PC-9 (cell line): ENCODE measurements at regions not wholly inside any gene's neighbourhood (a gene's known extent, or its start where the extent isn't known, plus 50 kb on each side); places are given as distances from the start of the nearest gene placed in this dataset.

ENCODE experiments used
- BruUV-seq: library from RNA; stranded (reverse); fragments of 400-500 nt; replicated peaks from 2 replicates; lab custom pipeline; 2021; lab: Mats Ljungman, UMichigan
- CTCF ChIA-PET: fragments of 300-600 bp; sonication (Branson Sonifier 250); formaldehyde crosslinking; loops from one replicate; lab custom pipeline; 2022; ENCODE audit warnings: antibody characterized with exemption; lab: Charles Lee
- POLR2A ChIA-PET: fragments of 300-600 bp; sonication (Branson Sonifier 250); formaldehyde crosslinking; loops from one replicate; lab custom pipeline; 2022; ENCODE audit warnings: antibody characterized with exemption; ENCODE audit not compliant: unreplicated experiment; lab: Charles Lee
- DNase-seq, 2 experiments: peaks; one replicate each; pipeline versions ENCODE4 v3.0.0 to v3.0.0-alpha.2; 2015 to 2022; ENCODE audit warnings: mixed read lengths in 1 of 2
- H2AFZ ChIP-seq: fragments of 200-600 bp; sonication (generic); 2 replicates; pipeline ENCODE4 v1.8.1; 2017; ENCODE audit warnings: antibody characterized with exemption
- H3F3A ChIP-seq: fragments of 200-600 bp; sonication (generic); 2 replicates; pipeline ENCODE4 v1.8.1; 2017; ENCODE audit warnings: antibody characterized with exemption, mild to moderate bottlenecking, low read depth; ENCODE audit not compliant: insufficient read depth
- H3K27ac ChIP-seq: fragments of 200-600 bp; sonication (generic); 2 replicates; pipeline ENCODE4 v1.6.1; 2016; ENCODE audit warnings: mixed run types
- H3K27me3 ChIP-seq: fragments of 200-600 bp; sonication (generic); 2 replicates; pipeline ENCODE4 v1.6.1; 2016; ENCODE audit warnings: low read depth, mixed run types; ENCODE audit not compliant: insufficient read depth
- H3K36me3 ChIP-seq: fragments of 200-600 bp; sonication (generic); 2 replicates; pipeline ENCODE4 v1.6.1; 2016; ENCODE audit warnings: low read depth, mixed run types
- H3K4me1 ChIP-seq: fragments of 200-600 bp; sonication (generic); replicated peaks from 2 replicates; pipeline ENCODE4 v1.6.1; 2016; ENCODE audit warnings: mixed run types; ENCODE audit not compliant: insufficient read depth
- H3K4me2 ChIP-seq: fragments of 200-600 bp; sonication (generic); 2 replicates; pipeline ENCODE4 v1.6.1; 2017; ENCODE audit warnings: mixed run types
- H3K4me3 ChIP-seq: fragments of 200-600 bp; sonication (generic); 2 replicates; pipeline ENCODE4 v1.6.1; 2016; ENCODE audit warnings: mixed run types
- H3K79me2 ChIP-seq: fragments of 200-600 bp; sonication (generic); 2 replicates; pipeline ENCODE4 v1.6.1; 2017; ENCODE audit warnings: low read depth, mixed run types
- H3K9me2 ChIP-seq: fragments of 200-600 bp; sonication (generic); 2 replicates; pipeline ENCODE4 v1.8.1; 2017; ENCODE audit warnings: mild to moderate bottlenecking; ENCODE audit not compliant: insufficient read depth
- H3K9me3 ChIP-seq: fragments of 200-600 bp; sonication (generic); 2 replicates; pipeline ENCODE4 v1.8.1; 2016; ENCODE audit warnings: low read depth; ENCODE audit not compliant: insufficient read depth
- H4K20me1 ChIP-seq: fragments of 200-600 bp; sonication (generic); 2 replicates; pipeline ENCODE4 v1.8.1; 2017; ENCODE audit not compliant: insufficient read depth
- CTCF ChIP-seq: fragments of 200-600 bp; sonication (generic); conservative IDR thresholded peaks from 2 replicates; pipeline ENCODE4 v1.6.1; 2017; ENCODE audit warnings: mixed run types, antibody characterized with exemption, mild to moderate bottlenecking, moderate library complexity
- EZH2 ChIP-seq: fragments of 200-600 bp; sonication (generic); IDR thresholded peaks from 2 replicates; pipeline ENCODE4 v1.8.0; 2017; ENCODE audit warnings: antibody characterized with exemption, low read depth
- intact Hi-C: fragments of 100-400 bp; cut with micrococcal nuclease; formaldehyde crosslinking; loops from one replicate; pipeline ENCODE4 v1.10.0; 2022; ENCODE audit not compliant: unreplicated experiment

DNA sequence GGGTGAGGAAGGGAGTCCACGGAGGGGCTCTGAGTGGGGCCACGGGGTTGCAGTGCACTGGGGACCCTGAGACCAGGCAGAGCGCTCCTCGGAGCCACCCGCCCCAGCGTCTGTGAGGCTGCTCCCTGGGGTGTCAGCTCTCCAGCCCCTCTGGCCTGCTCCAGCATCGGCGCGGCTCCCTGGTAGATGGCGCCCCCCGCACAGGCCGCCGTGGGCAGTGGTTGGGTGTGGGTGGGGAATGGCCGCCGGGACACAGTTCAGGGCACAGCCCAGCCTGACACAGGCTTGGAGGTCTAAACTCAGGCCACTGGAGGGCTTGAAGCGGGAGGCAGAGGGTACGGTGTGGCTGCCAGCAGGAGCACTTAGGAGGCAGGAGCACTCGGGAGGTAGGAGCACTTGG, 222.6 kb upstream of the PPP2R2D start:
- no peak for DNase-seq
- ChIA-PET CTCF (no interaction called here), POLR2A (no interaction called here)
- Histone ChIP-seq H3K4me2 (no peak overlapping the region), H3K36me3 (no peaks in the 10 kb centered on the region), H3K4me3 (no peak overlapping the region), H3K4me1 (no peaks in the 10 kb centered on the region), H3K27me3 (peaks cover 64% of the 10 kb centered on the region), H3K9me3 (no peaks in the 10 kb centered on the region), H3K27ac (no peak overlapping the region), H3K79me2 (no peaks in the 10 kb centered on the region), H3K9me2 (no peaks in the 10 kb centered on the region), H3F3A (no peaks in the 10 kb centered on the region), H4K20me1 (no peaks in the 10 kb centered on the region), H2AFZ (no peak overlapping the region)
- TF ChIP-seq EZH2 (no peak), CTCF (no peak)
- BruUV-seq: no TSS peak
- intact Hi-C loops: no loop called here

- no peak overlapping the region for H3K27ac ChIP-seq
- no peaks in the 10 kb centered on the region for H3K36me3 ChIP-seq
- no peaks in the 10 kb centered on the region for H3K79me2 ChIP-seq
- intact Hi-C loops: no loop called here
- BruUV-seq: no TSS peak
- peaks cover 67% of the 10 kb centered on the region for H3K27me3 ChIP-seq
- H3K4me3 ChIP-seq: no peak overlapping the region
- H3K4me1 ChIP-seq: no peaks in the 10 kb centered on the region
- no peaks in the 10 kb centered on the region for H4K20me1 ChIP-seq
- ChIA-PET POLR2A (no interaction called here), CTCF (no interaction called here)
- no peaks in the 10 kb centered on the region for H3K9me2 ChIP-seq
- no peak overlapping the region for H3K4me2 ChIP-seq
- H2AFZ ChIP-seq: no peak overlapping the region
- DNase-seq: no peak
- no peaks in the 10 kb centered on the region for H3K9me3 ChIP-seq
- TF ChIP-seq EZH2: no peak
- TF ChIP-seq CTCF: no peak
- H3F3A ChIP-seq: no peaks in the 10 kb centered on the region
These were observed 222.2 kb upstream of the PPP2R2D start for GRCh38 chr10:131678613-131679012.

DNA sequence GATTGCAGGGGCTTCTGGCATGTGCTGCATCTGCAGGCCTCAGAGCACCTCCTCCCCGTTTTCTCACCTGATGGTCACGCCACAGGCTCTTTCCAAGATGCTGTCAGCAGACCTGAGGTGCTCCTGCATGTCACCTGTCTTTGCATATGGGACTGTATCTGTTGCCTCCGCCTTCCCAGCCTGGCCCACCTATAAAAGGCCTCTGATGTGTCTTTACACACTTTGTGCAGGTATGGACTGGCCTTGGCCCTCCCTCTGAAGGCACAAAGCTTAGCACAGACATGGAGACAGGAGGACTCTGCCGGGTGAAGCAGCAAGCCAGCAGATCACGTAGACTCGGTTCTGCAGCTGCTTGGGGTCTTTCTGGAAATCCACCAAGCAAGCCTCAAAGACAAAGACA, 220.9 kb upstream of the PPP2R2D start:
- no peak overlapping the region for H2AFZ ChIP-seq
- H3K4me1 ChIP-seq: no peaks in the 10 kb centered on the region
- ChIA-PET CTCF (no interaction called here), POLR2A (no interaction called here)
- H3K4me2 ChIP-seq: no peak overlapping the region
- H3K79me2 ChIP-seq: no peaks in the 10 kb centered on the region
- H3K36me3 ChIP-seq: no peaks in the 10 kb centered on the region
- intact Hi-C loops: no loop called here
- TF ChIP-seq EZH2: no peak
- TF ChIP-seq CTCF: no peak
- H3K4me3 ChIP-seq: no peak overlapping the region
- peaks cover 80% of the 10 kb centered on the region for H3K27me3 ChIP-seq
- no TSS peak for BruUV-seq
- H3K9me2 ChIP-seq: no peaks in the 10 kb centered on the region
- DNase-seq: no peak
- no peaks in the 10 kb centered on the region for H3F3A ChIP-seq
- H3K9me3 ChIP-seq: no peaks in the 10 kb centered on the region
- no peaks in the 10 kb centered on the region for H4K20me1 ChIP-seq
- H3K27ac ChIP-seq: no peak overlapping the region
